HEK293 (cell line): ENCODE measurements at regions not wholly inside any gene's neighbourhood (a gene's known extent, or its start where the extent isn't known, plus 50 kb on each side); places are given as distances from the start of the nearest gene placed in this dataset.

ENCODE experiments used
- AEBP2 ChIP-seq: fragments of 450-650 bp; formaldehyde crosslinking; IDR thresholded peaks from 2 replicates; pipeline ENCODE4 v1.5.1; 2016; ENCODE audit warnings: missing biosample characterization, missing genetic modification characterization, borderline replicate concordance
- CTCF ChIP-seq: fragments of 450-650 bp; formaldehyde crosslinking; IDR thresholded peaks from 2 replicates; pipeline ENCODE4 v1.5.1; 2016; ENCODE audit warnings: missing biosample characterization, missing genetic modification characterization
- KLF16 ChIP-seq: fragments of 450-650 bp; formaldehyde crosslinking; IDR thresholded peaks from 2 replicates; pipeline ENCODE4 v1.5.1; 2017; ENCODE audit warnings: missing biosample characterization, missing genetic modification characterization
- REST ChIP-seq: fragments of 450-650 bp; formaldehyde crosslinking; IDR thresholded peaks from 2 replicates; pipeline ENCODE4 v1.5.1; 2016; ENCODE audit warnings: missing biosample characterization, missing genetic modification characterization
- ZBTB44 ChIP-seq: fragments of 450-650 bp; IDR thresholded peaks from 2 replicates; pipeline ENCODE4 v1.5.1; 2018; ENCODE audit warnings: missing biosample characterization, mild to moderate bottlenecking, missing genetic modification characterization
- ZBTB7A ChIP-seq: fragments of 450-650 bp; formaldehyde crosslinking; IDR thresholded peaks from 2 replicates; pipeline ENCODE4 v1.5.1; 2016; ENCODE audit warnings: low read depth, missing biosample characterization, missing genetic modification characterization
- ZNF148 ChIP-seq: fragments of 450-650 bp; formaldehyde crosslinking; IDR thresholded peaks from 2 replicates; pipeline ENCODE4 v1.5.0; 2017; ENCODE audit warnings: missing biosample characterization, missing genetic modification characterization, borderline replicate concordance
- ZNF248 ChIP-seq: fragments of 450-650 bp; formaldehyde crosslinking; IDR thresholded peaks from 2 replicates; pipeline ENCODE4 v1.5.1; 2017; ENCODE audit warnings: missing biosample characterization, missing genetic modification characterization
- ZNF501 ChIP-seq: fragments of 450-650 bp; formaldehyde crosslinking; IDR thresholded peaks from 2 replicates; pipeline ENCODE4 v1.5.1; 2016; ENCODE audit warnings: missing biosample characterization, missing genetic modification characterization
- ZNF76 ChIP-seq: fragments of 450-650 bp; formaldehyde crosslinking; IDR thresholded peaks from 2 replicates; pipeline ENCODE4; 2016; ENCODE audit warnings: low read depth, missing biosample characterization, missing genetic modification characterization, borderline replicate concordance

GRCh38 chr13:74398599-74398998, 264.4 kb upstream of the KLF12 start:
- no peak for TF ChIP-seq ZNF501 (tag by site-specific recombination)
- no peak for TF ChIP-seq CTCF (tag by site-specific recombination)
- TF ChIP-seq ZBTB7A (tag by site-specific recombination): no peak
- TF ChIP-seq ZNF148 (tag by site-specific recombination): no peak
- no peak for TF ChIP-seq REST (tag by site-specific recombination)
- TF ChIP-seq AEBP2 (tag by site-specific recombination): no peak
- TF ChIP-seq ZNF76: no peak
- TF ChIP-seq ZBTB44 (tag by site-specific recombination): no peak
- TF ChIP-seq ZNF248: no peak
- TF ChIP-seq KLF16 (tag by site-specific recombination): no peak
